AG04450 (cell line): ENCODE measurements at regions not wholly inside any gene's neighbourhood (a gene's known extent, or its start where the extent isn't known, plus 50 kb on each side); places are given as distances from the start of the nearest gene placed in this dataset.

Experiments
- CTCF ChIA-PET: fragments of 300-600, 350-600 bp; formaldehyde crosslinking; extraction: SDS; loops from one replicate; lab custom pipeline; 2022; ENCODE audit warnings: antibody characterized with exemption, inconsistent platforms; lab: Charles Lee
- POLR2A ChIA-PET: fragments of 350-600 bp; formaldehyde crosslinking; extraction: SDS; loops from one replicate; lab custom pipeline; 2021; ENCODE audit warnings: antibody characterized with exemption, inconsistent platforms; lab: Yijun Ruan, JAX
- DNase-seq: peaks from one replicate; pipeline ENCODE4 v3.0.0-alpha.2; 2011; ENCODE audit warnings: low read depth, low spot score
- H3K27ac ChIP-seq: one replicate; pipeline ENCODE4 v1.5.1; 2012; ENCODE audit warnings: low read depth, low read length, control low read depth
- H3K27me3 ChIP-seq: one replicate; pipeline ENCODE4 v1.6.0; 2012; ENCODE audit warnings: low read length; ENCODE audit not compliant: control insufficient read depth, insufficient read depth
- H3K4me3 ChIP-seq: 2 replicates; pipeline ENCODE4 v1.5.1; 2011; ENCODE audit warnings: mild to moderate bottlenecking, low read depth, low read length, control low read depth
- H3K9me3 ChIP-seq: 2 replicates; pipeline ENCODE4 v1.5.1; 2012; ENCODE audit warnings: low read length; ENCODE audit not compliant: control insufficient read depth, insufficient read depth
- CTCF ChIP-seq: IDR thresholded peaks from 2 replicates; pipeline ENCODE4 v1.5.1; 2011; ENCODE audit warnings: low read depth, low read length, control low read depth, inconsistent platforms

- ChIA-PET CTCF (no interaction called here), POLR2A (no interaction called here)
- Histone ChIP-seq H3K9me3 (no peaks in the 10 kb centered on the region), H3K27me3 (peaks cover 10% of the 10 kb centered on the region), H3K27ac (no peak overlapping the region), H3K4me3 (no peak overlapping the region)
- no peak for DNase-seq
- no peak for TF ChIP-seq CTCF
Observed at GRCh38 chr1:29811247-29811646, 574.9 kb downstream of the PTPRU start.

- peaks cover 10% of the 10 kb centered on the region for H3K27me3 ChIP-seq
- CTCF ChIA-PET: interaction anchor here (1.3 kb wide), 1 partner anchor 17 kb away, joined by 4 read pairs; no protein-coding TSS in a partner anchor
- no peak overlapping the region for H3K27ac ChIP-seq
- no peaks in the 10 kb centered on the region for H3K9me3 ChIP-seq
- no peak overlapping the region for H3K4me3 ChIP-seq
- POLR2A ChIA-PET: no interaction called here
- no peak for TF ChIP-seq CTCF
- no peak for DNase-seq
Observed at GRCh38 chr1:29810121-29811120, 574.1 kb downstream of the PTPRU start.

GRCh38 chr1:29809446-29810120 lies 573.3 kb downstream of the PTPRU start:
- CTCF ChIA-PET: interaction anchor here (1.3 kb wide), 1 partner anchor 16 kb away, joined by 4 read pairs; no protein-coding TSS in a partner anchor
- Histone ChIP-seq H3K27me3 (peaks cover 10% of the 10 kb centered on the region), H3K9me3 (no peaks in the 10 kb centered on the region), H3K4me3 (no peak overlapping the region), H3K27ac (no peak overlapping the region)
- POLR2A ChIA-PET: no interaction called here
- TF ChIP-seq CTCF: no peak
- DNase-seq: no peak

- ChIA-PET CTCF (no interaction called here), POLR2A (no interaction called here)
- peaks cover 10% of the 10 kb centered on the region for H3K27me3 ChIP-seq
- no peak for TF ChIP-seq CTCF
- no peak overlapping the region for H3K4me3 ChIP-seq
- no peaks in the 10 kb centered on the region for H3K9me3 ChIP-seq
- no peak for DNase-seq
- no peak overlapping the region for H3K27ac ChIP-seq
Observed at GRCh38 chr1:29808141-29808995, 572.0 kb downstream of the PTPRU start.
